Stimulated activated CD4-positive, alpha-beta T cell treated with anti-CD3 and anti-CD28 coated beads, TNF-alpha, amount 100 ng/mL, for 1 hour (primary cell): ENCODE measurements at regions not wholly inside any gene's neighbourhood (a gene's known extent, or its start where the extent isn't known, plus 50 kb on each side); places are given as distances from the start of the nearest gene placed in this dataset.
"Not testable (repeated sequence)": the region's sequence is repeated elsewhere in the genome, so short reads cannot be mapped to it uniquely, and the experiment has no call there.

Experiments
- DNase-seq, 3 donors: peaks; one replicate each; pipeline ENCODE4 v3.0.0-alpha.2; 2020; ENCODE audit warnings: low read depth in 3 of 3, low spot score in 1 of 3

- DNase-seq: no peak
These were observed 244.7 kb upstream of the WSB1 start for GRCh38 chr17:27049104-27049784.

- no peak for DNase-seq
These were observed 228.3 kb upstream of the WSB1 start for GRCh38 chr17:27065588-27065987.

GRCh38 chr17:27066315-27066714 lies 227.6 kb upstream of the WSB1 start:
- DNase-seq: no peak

DNA sequence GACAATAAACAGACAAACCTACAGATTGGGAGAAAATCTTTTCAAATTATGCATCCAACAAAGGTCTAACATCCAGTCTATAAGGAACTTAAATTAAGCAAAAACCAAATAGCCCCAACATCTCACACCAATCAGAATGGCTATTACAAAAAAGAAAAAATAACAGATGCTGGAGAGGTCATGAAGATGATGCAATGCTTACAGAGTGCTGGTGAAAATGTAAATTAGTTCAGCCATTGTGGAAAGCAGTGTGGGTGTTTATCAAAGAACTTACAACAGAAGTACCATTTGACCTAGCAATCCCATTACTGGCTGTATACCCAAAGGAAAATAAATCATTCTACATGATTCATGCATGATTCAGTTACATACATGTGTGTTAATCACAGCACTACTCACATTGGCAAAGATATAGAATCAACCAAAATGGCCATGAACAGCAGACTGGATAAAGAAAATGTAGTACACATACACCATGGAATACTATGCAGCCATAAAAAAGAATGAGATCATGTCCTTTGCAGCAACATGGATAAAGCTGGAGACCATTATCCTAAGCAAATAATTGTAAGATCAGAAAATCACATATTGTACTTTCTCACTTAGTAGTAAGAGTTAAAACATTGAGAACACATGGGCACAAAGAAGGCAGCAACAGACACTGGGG lies 223.9 kb upstream of the WSB1 start:
- no peak for DNase-seq

- DNase-seq: no peak
These were observed 223.1 kb upstream of the WSB1 start for GRCh38 chr17:27070836-27071235.

- no peak for DNase-seq
These were observed 221.0 kb upstream of the WSB1 start for GRCh38 chr17:27072885-27073284.

- DNase-seq: no peak
These were observed 217.1 kb upstream of the WSB1 start for GRCh38 chr17:27076814-27077213.

- no peak for DNase-seq
These were observed 215.6 kb upstream of the WSB1 start for GRCh38 chr17:27078296-27078695.

DNA sequence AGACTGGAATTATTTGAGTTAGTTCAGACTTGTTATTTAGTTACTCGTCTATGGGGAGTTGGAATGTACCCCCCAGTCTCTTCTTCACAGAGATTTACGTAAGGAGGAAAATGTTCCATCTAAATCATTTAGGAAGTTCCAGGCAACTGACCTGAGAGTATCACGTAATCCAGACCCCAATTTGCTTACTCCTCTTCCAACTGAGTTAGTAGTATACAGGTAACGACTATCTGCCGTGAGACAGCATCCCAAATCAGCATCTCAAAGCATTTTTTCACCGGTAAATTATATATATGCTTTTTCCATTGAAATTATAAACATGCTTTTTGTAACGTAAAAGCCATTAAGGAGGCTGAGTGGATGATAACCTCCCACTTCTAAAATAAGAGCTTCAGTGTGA lies 214.3 kb upstream of the WSB1 start:
- DNase-seq: no peak

- DNase-seq: no peak
These were observed 212.8 kb upstream of the WSB1 start for GRCh38 chr17:27081002-27081638.

GRCh38 chr17:27082023-27082774 lies 211.7 kb upstream of the WSB1 start:
- no peak for DNase-seq

- no peak for DNase-seq
These were observed 211.1 kb upstream of the WSB1 start for GRCh38 chr17:27082775-27083154.

DNA sequence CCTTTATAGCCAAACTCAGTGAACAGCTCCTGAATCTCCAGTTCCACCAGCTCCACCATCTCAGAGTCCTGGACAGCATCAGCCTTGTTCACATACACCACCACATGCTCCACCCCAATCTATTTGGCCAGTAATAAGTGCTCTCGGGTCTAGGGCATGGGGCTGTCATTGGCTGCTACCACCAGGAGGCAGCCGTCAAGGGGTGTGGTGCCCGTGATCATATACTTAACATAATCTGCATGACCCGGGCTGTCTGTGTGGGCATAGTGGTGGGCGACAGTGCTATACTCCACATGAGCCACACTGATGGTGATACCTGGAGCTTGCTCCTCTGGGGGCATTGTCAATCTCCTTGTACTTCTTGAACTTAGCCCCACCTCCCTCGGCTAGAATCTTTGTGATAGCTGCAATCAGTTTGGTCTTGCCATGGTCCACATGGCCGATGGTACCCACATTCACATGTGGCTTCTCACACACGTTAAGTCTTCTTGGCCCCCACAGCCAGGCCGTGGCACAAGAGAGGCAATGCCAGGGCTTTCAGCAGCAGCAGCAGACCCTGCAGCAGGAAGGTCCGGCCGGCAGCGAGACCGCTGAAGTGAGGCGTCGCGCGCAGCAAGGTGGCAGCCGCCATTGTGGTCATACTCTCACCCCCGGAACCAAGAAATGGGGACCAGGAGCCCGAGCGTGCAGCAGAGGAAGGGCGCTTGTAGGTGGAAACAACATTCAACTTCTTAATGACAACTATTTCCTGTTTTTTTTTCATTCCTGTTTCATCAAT lies 210.3 kb upstream of the WSB1 start:
- DNase-seq: no peak

GRCh38 chr17:27085517-27085916 lies 208.4 kb upstream of the WSB1 start:
- no peak for DNase-seq

DNA sequence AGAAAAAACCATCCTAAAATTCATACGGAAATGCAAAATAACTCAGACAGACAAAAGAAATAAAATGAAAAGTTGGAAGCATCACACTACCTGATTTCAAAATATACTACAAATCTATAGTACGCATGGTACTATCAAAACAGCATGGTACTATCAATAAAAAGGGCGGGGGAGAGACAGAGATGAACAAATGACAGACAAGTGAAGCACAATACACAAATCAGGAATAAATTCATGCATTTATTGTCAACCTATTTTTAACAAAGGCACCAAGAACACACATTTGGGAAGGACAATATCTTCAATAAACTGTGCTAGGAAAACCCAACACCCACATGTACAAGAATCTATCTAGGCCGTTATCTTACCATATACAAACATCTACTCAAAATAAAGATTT lies 207.4 kb upstream of the WSB1 start:
- DNase-seq: no peak

DNA sequence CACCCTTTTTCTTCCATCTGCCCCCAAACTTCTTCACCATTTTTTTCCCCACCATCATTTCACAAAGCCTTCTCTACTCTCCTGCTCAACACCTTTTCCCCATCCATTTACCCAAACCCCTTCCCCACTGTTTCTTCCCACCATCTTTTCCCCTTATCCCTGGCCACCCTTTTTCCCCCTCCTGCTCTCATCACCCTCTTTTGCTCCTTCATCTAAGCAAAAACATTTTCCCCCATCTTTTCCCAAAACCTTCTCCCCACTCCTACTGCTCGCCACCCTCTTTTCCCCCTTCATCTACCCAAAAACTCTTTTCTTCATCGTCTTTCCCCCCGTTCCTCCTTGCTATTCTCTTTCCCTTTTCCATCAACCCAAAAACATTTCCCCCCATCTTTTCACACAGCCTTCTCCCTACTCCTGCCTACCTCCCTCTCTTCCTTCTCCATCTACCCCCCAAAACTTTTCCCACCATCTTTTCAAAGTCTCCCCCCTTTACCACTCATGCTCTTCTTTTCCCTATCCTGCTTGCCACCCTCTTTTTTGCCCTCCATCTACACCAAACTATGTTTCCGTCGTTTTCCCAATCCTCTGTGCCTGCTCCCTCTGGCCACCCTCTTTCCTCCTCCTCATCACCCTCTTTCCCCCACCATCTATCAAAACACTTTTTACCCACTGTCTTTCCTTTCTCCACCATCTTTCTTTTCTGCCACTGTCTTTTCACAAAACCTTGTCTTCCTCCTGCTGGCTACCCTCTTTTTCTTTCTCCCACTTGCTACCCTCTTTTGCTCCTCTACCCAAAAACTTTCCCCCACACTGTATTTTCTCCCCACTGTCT lies 205.8 kb upstream of the WSB1 start:
- DNase-seq: no peak

- no peak for DNase-seq
These were observed 205.2 kb upstream of the WSB1 start for GRCh38 chr17:27088767-27089078.

DNA sequence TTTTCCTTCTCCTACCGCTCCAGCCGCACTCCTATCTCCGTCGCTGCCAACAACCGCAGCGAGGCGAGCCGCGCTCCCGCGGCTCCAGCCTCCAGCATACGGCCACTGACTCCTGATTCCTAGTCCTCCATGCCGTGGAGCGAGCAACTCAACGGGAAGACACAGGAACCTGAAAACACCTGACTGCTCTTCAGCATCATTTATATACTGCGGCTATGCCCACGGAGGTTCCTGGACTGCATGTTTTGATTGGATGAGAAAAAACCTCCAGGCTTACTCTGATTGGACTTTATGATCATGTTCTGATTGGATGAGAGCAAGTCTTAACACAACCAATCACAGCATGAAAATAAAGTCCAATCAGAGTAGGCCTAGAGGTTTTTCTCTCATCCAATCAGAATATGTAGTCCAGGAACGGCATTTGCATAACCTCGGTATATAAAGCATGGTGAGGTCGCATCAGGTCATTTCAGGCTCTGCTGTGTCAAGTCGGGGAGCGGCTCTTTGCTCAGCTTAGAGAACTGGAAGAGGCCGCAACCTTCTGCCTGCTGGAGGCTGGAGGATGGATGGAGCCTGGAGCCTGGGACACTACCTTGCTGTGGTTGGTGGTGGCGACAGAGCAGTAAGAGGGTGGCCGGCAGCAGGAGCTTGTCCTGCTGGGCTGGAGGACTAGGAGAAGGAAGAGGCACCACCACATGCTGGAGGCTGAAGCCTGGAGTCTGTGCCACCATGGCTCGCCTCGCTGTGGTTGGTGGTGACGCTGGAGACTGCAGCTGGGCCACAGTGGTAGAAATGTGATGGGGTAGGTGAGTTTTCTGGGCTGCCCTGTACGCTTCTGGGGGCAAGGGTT lies 204.6 kb upstream of the WSB1 start:
- not testable (repeated sequence) for DNase-seq

DNA sequence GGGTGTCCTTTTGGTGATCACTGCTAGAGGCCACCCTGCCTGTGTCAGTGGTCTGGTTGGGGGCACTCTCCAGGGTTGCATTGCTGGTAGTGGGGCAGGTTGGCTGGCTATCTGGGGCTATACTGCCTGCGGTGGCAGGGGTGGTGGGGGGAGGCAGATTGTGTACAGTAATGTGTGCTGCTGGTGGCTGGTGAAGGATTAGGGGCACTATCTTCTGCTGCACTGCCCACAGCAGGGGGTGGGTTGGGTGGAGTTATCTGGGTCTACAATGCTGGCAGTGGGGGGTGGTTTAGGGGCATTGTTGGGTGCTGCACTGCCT lies 204.0 kb upstream of the WSB1 start:
- no peak for DNase-seq
